HG03354 (cell line): ENCODE measurements at regions not wholly inside any gene's neighbourhood (a gene's known extent, or its start where the extent isn't known, plus 50 kb on each side); places are given as distances from the start of the nearest gene placed in this dataset.

Experiments
- ATAC-seq: cut with Tn5 transposase; IDR thresholded peaks from one replicate; pipeline ENCODE4 v1.9.1; 2021; ENCODE audit warnings: mild to moderate bottlenecking; ENCODE audit not compliant: unreplicated experiment, poor library complexity, severe bottlenecking

DNA sequence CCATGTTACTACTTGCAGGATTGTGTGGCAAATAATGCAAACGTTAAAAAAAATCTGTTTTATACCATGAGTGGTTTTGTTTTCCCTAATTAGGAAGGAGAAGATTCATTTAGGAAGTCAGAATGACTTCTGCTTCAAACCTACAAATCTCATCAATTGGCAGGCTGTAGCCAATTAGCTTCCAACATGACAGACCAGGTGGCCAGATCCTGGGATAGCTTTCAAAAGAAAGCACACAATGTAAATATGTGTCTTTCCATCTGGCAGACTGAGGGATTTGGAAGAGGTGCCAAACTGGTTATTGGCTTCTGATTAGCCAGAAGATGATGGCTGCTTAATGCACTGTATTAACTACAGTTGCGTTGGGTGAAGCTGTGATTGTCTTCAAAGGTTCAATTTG is 432.8 kb downstream of the ANKRD50 start:
- no peak for ATAC-seq

DNA sequence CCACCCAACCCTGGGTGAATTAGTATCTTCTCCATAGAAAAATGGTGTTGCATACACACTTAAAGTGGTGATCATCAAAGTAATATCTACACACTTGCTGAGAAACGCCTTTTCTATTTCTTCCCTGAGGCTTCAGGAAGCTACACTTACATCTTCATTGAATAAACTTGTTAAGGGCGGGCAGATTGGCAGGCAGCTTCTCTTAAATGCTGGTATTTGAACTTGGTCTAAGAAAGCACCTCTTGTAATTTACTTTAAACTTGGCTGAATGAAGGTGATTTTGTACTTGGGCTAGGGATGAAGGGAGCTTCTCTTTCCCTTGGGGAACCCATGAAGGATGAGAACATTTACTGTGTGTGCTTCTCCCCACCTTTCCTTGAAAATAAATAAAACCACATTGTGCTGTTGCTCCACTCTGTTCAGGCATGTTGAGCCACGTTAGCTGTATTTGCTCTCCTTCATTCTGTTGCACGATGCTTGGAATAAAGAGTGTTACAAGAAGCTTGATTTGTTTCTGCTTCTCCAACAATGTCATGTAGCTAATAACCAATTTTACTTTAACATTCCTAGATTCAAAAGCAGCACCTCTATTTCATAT is 430.1 kb downstream of the ANKRD50 start:
- no peak for ATAC-seq

DNA sequence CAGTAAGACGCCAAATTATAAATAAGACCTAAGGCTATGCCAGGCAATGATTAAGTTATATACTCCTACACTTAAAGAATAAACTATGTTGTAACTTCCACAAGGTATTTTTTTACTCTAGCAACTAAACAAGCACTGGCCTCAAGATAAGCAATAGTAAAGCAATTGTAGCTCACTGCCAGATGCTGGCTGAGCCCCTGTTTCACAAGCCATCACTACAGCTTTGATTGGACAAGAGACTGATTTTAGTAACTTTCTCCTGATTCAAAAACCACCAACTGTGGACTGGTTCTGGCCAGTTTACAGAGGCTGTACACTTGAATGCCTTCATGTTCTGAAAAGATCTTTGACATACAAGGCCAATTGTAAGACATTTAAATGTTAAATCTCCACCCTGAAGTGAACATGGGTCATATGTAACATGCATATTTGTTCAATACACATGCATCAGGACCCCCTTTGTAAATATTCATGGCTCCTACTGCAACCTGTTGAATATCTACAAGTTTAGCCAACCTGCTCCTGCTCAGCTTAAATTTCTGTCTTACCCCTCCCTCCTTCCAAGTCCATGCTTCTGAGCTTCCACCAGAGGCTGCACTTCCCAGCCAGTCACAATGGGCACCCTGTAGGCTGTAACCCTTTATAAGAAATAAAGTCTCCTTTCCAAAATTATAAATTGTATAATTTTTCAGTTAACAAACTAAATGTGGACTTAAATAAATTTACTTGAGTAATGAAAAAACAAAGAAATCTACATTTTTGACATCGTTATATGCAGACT is 423.6 kb downstream of the ANKRD50 start:
- no peak for ATAC-seq

DNA sequence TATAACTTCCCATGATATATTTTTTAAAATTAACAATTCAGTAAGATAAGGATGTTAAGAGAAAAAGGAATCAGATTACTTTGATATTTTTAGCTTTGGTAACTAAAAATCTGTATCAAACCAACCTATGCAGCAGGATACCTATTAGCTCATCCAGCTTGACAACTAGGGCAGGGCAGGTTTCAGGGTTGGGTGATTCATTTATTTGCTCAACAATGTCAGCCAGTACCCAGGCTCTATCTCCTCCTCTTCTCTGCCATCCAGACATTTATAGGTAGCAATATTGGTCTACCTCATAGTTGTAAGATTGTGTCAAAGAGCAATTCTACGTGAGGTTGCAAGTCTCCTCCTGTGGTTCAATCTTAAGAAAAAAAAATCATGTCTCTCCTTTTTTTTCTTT is 421.9 kb downstream of the ANKRD50 start:
- ATAC-seq = no peak

DNA sequence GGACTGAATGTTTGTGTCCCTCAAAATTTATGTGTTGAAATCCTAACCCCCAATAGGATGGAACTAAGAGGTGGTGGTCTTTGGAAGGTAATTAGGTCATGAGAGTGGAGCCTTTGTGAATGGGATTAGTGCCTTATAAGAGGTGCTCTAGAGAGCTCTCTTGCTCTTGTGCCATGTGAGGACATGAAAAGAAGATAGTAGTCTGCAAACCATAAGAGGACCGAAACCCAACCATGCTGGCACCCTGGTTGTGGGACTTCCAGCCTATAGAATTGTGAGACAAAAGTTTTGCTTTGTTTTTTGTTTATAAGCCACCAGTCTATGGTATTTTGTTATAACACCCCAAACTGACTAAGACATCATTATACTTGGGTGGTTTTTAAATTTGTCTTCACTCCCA is 417.1 kb downstream of the ANKRD50 start:
- no peak for ATAC-seq

DNA sequence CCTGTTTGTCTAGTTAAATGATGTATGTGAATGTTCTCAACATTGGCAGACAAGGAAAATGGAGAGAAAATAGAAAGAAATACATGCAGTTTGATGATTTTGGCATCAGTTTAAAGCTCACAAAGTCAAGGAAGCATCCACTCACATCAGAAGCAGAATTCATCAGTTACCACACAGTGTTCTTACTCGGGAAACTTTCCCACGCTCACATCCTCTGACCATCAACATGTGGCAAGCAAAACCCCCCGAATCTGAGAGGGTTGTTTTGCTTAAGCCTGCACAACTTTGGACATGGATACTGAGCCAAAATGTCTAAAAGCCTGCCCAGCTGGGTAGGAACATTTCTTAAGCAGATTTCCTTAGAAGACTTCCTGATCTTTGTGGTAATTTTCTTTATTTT is 407.6 kb downstream of the ANKRD50 start:
- ATAC-seq = no peak

DNA sequence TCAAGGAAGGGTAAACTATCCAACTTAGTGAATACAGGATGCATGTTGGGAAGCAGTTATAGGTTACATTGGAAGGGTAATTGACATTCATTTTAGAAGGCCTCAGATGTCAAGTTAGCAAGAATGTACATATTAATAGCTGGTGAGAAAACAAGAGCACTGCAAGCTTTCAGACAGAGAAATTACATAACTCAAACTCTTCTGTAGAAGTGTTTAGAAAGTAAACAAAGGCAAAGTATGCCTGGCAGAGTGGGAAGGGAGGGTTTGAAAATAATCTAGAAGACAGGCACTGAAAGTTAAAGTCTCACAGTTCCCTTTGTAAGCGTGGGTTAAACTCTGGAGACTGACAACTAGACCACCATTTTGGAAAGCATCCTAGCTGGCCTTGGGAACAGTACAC is 406.2 kb downstream of the ANKRD50 start:
- ATAC-seq = no peak

DNA sequence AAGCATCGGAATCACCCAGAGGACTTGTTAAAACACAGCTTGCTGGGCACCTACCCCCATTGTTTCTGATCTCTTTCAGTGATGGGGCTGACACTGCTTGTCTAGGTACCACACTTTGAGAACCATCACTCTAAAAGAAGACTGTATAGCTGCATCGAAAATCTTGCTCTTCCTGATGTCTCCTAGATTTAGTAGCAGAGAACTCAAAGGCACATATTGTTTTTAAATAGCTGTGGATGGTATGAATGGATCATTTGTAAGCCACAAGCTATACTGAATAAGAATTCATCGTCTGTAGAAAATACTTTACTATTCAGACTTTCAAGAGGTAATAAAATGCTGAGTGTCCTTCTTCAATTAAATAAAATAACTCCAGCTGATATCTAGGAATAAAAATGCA is 405.4 kb downstream of the ANKRD50 start:
- no peak for ATAC-seq

DNA sequence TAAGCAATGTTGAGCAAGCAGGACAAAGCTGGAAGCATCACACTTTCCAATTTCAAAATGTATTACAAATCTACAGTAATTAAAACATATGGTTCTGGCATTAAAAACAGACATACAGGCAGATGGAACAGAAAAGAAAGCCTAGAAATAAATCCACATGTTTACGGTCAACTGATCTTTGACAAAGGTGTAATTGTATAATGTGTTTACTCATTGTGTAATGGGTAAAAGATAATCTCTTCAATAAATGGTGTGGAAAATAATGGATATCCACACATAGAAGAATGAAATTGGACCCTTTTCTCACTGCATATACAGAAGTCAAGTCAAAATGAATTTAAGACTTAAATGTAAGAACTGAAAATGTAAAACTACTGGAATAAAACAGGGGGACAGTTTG is 394.2 kb downstream of the ANKRD50 start:
- no peak for ATAC-seq

DNA sequence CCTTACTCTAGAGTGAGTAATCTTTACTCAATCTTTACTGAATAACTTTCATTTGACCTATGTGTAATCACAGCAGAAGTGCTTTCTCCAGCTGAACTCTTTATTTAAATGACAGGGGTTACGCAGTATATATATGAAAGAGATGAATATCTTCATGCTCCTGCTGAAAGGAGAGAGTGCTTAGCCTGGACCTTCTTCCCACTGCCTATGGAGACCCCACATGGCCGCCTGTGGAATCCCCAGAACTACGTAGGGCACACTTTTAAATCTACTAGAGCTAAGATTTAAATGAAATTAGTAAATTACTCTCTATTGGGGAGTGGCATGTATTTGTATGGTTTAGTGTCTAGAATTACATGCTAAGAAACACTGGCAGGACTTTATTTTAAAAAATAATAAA is 391.2 kb downstream of the ANKRD50 start:
- no peak for ATAC-seq

DNA sequence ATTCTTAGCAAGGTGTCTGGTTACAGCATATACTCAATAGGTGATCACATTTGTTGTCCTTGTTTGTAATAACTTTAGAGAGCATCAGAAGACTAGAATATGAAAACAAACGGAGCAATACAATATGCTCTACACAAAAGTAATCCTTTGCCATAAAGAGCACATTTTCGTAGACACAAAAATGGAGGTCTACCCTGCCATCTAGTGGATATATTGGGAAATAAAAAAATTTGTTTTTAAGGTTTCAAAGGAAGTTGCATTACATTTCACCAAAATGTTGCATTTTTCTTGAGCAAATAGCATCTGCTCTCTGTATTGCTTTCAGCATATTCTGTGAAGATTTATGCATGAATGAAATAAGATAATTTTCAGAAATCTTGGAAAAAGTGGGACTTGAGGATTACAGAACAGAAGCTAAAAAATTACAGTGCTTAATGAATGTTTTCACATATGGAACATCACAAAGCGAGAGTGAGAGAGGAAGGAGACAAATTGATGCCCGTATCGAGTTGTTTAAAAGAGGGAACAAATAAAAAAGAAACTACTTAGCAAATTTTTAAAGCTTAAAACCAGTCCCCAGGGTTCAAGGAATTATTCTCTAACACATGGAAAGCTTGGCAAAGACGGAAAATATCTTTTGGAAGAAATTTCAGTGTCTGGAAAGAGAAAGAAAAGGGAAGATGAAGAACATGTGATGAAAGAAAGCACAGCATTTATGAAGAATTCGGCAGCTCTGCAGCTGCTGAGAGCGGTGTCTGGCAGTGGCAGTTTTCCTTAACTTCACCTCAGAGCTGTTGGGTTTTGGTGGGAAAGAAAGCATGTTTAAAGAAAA is 390.1 kb downstream of the ANKRD50 start:
- no peak for ATAC-seq

DNA sequence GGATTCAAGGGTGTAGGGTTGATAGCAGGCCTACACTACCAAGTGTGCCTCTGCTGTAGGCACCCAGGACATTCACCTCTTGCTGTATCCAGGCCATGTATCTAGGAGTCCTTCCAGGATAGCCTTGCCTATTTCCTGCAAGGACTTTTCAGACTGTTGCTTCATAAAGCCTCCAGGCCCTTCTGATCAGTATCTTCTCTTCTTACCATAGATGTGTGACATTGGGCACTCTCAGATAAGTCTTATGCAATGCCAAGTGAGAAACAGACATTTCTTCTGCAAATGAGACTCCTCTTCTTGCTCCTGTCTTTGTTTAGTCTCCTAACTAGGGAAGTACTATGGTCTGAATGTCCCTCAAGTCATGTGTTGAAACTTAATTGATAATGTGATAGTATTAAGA is 386.8 kb downstream of the ANKRD50 start:
- ATAC-seq = no peak

DNA sequence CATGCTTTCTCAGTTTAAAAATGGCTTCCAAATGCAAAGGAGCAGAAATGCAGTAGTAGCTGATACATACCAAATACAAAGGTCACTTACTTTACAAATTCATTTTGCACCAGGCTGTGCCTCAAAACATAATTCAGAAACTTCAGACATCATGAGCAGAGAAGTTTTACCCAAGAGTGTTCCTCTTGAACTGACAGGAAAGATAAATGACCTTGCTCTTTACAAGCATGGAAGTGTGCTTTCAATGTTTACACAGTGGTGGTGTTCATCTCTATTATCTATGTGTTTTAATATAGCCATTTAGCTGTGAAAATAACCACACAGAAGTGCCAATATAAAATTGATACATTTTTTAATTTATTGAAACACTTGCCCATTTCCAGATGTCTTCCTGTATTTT is 383.4 kb downstream of the ANKRD50 start:
- no peak for ATAC-seq

DNA sequence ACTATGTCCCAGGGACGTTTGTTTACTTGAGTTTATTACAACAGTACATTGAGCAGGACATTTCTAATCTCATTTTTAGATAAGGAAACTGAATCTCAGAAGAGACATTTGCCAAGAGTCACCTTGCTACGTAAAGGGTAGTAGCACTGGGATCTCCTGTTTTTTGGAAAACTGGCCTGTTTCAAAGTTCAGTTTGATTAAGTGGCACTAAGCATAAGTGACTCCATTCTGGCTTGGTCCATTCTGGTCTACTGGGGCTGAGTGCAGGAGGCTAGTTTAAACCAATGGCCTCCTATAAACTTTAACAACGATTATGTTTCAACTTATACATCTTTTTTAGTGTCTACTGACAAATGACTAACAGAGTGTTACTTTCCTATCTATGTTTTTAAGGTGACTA is 382.5 kb downstream of the ANKRD50 start:
- ATAC-seq = no peak

DNA sequence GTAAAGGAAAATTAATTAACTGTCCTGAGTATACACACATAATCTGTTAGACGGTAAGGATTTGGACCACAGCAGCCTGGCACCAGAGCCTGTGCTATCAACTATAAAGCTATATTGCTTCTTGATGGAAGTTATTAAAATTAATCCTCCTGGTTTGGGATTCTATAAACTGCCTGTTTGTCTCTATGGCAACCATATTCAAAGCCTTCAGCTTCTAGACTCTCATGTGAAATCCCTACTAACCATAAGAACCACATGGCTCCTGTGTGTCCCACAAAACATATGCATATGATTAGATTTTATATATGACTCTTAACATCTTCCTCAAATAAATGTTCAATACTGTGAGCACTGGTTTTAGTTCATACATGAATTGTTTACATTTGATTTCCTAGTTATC is 380.8 kb downstream of the ANKRD50 start:
- ATAC-seq = no peak

DNA sequence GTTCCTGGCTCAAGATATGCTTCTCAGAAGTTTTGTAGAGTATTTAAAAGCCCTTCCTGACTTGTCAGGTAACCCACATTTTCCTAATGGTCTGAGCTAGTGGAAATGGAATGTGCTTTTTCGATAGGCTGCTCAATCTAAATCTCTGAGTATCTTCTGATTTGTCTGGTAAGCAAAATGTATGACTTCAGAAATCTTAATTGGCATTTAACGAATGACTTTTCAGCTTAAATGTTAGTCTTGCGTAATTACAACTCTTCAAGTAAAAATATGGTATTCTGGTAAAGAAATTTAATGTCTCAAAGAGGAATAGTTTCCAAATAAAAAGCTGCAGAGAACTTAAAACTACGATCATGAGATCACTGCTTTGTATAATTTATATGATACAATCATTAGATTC is 379.1 kb downstream of the ANKRD50 start:
- no peak for ATAC-seq

DNA sequence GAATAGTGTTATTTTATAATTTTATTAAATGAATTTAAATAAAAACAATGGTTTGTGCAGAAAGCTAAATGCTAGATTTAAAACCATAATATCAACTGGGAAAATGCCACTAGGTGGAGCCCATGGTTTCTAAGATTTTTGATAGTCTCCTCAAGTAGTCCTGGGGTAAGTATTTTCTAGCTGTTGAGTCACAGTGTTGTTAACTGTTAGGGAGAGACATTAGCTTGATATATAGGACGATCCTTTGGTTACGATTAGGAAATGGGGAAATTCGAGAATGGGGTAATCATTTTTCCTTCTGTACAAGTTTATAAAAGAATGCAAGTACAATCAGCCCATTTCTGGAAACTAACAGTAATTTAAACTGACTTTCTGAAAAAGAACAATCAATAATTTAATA is 378.4 kb downstream of the ANKRD50 start:
- ATAC-seq = peak; percentile 68

DNA sequence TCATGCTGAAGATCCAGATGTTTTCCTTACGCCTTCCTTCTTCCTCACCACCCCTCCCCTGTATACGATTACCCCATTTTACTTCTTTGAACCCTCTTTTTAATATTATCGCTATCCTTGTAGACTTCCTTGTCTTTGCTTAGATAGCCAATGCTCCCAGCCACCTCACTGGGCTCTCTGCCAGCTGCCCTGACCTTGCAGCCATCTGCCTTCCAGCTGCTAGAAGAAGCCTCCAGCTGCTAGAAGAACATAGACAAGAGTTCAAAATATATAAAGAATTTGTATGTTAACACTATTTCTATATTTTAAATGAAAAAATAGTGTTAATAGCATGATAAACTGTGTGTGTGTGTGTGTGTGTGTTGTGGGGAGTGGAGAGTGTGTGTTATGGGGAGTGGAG is 374.7 kb downstream of the ANKRD50 start:
- no peak for ATAC-seq

DNA sequence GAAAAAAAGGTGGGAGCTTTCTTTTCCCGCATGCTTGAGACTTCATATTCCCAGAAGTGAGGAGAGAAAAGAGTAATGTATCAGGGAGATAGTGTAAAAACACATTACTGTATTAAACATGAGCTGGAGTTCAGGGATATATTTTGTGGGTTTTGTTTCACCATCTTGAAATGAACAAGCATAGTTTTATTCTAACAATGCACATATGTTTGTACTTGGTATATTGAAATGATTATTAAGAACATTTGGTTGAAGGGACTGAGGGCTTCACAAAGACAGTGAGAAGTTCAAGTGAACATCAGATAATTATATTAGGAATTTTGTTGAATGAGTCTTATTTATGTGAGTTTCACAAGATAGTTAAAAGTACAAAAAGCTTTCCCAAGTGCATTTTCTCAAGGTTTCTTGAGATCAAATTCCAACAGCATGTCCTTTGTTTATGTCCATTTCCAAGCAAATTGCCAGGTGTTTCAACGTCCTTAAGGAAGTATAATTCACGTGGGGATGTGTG is 368.8 kb downstream of the ANKRD50 start:
- no peak for ATAC-seq

DNA sequence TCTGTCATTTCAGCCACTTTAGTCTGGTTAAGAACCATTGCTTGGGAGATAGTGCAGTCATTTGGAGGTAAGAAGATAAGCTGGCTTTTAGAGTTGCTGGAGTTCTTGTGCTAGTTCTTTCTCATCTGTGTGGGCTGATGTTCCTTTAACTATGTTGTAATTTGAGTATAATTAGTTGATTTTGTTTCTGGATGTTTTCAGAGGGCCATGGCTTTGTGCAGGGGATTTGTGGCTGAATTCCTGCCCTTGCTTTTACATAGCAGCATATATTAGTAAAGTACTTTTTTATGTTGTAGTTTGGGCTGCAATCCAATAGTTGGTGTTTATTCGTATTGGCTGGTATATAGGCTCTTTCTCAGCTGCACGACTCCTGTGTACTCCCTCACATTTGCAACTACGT is 339.6 kb downstream of the ANKRD50 start:
- no peak for ATAC-seq

DNA sequence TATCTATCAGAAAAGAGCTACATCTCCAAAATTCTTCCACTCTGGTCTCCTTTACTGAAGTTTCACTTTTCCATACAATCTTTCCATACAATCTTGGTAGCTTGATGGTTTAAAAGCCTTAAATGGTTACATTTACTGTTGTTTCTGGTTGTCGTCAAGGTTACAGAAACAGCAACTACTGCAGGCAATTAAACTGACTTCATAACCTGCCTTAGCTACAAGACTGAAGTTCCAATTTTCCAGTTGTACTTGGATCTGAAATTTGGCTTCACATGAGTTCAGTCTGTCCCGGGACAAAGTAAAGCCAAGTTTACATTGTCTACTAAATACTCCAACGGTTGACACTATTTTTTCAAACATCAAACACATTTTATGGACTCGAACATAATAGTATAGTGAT is 326.4 kb downstream of the ANKRD50 start:
- no peak for ATAC-seq
